Hepatic stellate cell (primary cell): ENCODE measurements at regions not wholly inside any gene's neighbourhood (a gene's known extent, or its start where the extent isn't known, plus 50 kb on each side); places are given as distances from the start of the nearest gene placed in this dataset.
"Not testable (repeated sequence)": the region's sequence is repeated elsewhere in the genome, so short reads cannot be mapped to it uniquely, and the experiment has no call there.

Experiments used
- DNase-seq: peaks from one replicate; pipeline ENCODE4 v3.0.0; 2011; ENCODE audit warnings: low spot score

DNA sequence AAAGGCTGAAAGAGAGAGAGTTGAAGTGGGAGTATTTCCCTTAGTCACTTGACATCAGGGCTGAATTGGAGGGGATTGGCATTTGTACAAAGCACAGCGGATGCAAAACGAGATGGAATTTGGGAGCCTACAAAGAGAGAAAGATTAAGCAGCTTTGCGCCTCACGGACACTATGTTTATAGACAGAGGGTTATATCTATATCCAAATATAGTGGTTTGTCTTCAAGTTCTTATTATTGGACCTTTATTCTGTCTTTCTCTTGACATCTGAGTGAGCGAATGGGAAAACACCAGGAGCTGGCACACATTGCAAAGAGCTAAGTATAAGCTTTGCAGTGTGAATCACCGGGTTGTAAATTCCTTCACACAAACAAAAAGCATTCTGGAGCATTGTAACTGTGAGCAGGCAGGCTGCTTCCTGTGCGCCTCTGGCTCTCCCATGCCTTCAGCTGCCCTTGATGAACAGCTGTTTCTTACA, 500.2 kb downstream of the STIM2 start:
- DNase-seq: no peak

- DNase-seq: no peak
Observed at GRCh38 chr4:27364509-27364908, 503.9 kb downstream of the STIM2 start.

DNA sequence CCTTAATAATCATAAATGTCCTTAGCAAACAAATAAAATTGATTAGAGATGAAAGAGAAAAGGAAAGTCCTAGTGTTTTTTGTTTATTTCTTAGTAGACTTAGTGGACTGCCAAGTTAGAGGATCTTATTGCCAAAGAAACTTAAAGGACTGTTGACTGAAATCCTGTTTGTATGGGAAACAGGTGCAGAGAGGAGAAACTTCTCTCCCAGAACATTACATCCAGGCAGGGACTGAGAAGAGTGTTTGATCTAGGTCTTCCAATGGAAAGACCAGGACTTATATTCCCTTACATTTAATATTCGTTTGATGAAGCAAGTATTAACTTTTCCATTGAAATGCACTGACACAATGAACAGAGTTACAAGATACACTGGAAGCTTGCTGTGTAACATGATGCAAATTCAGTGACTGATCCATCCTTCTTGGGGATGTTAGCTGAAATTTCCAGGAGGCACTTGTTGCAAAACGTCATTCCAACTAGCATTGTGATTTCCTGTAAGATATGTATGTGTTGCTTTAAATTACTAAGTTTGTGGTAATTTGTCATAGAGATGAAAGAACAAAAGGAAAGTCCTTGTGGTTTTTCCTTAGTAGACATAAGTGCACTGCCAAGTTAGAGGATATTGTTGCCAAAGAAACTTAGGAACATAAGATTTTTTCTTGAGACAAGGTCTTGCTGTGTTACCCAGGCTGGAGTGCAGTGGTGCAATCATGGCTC, 505.6 kb downstream of the STIM2 start:
- DNase-seq: no peak

DNA sequence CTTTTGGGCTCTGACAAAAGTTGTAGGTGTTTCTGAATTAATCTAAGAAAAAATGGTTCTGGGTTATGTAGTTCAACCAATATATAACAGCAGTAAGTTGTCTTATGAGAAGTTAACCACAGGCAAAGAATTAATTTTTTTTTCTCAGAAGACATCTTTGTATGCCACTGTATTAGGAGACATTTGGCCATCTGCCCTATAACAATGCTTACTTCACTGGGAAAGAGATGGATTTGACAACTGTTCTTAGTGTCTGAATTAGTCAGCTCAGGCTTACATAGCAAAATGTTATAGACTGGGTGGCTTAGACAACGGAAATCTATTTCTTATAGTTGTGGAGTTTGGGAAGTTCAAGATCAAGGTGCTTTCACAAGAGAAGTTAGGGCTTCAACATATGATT, 508.1 kb downstream of the STIM2 start:
- DNase-seq: no peak

DNA sequence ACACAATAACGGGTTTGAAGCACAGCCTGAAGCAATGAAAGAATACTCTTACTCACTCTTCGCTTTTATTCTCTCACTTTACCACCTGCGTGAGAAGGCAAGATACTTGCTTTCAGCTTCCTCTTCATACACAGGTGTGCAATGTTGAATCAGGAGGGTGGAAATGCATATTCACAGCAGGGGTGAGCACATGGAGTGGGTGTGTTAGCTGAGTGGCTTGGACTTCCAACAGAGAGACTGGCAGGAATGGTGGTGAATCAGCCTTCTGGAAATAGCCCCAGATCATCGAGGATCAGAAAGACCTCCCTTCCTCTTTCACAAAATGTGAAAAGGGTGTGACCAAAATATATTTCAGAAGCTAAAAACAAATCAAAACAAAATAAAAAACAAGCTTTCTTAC, 521.2 kb downstream of the STIM2 start:
- no peak for DNase-seq

DNA sequence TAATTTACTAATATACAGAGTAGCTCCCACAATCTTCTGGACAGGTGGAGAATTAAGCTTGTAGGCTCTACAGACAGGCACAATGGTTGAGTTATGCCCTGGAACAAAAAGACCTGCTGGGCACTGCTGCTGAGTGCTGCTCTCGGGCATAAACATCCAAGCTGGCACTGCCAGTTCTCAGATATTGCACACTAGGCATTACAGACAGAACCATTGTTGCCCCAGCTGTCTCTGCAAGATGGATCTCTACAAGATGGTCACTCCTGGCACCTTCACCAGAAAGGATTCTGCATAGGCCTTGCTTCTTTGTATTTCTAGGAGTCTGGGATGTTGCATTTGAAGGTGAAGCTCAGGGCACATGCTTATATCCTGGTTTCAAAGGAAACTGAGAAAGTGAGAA, 527.1 kb downstream of the STIM2 start:
- DNase-seq: no peak

- DNase-seq: no peak
Observed at GRCh38 chr4:27397886-27398285, 537.2 kb downstream of the STIM2 start.

DNA sequence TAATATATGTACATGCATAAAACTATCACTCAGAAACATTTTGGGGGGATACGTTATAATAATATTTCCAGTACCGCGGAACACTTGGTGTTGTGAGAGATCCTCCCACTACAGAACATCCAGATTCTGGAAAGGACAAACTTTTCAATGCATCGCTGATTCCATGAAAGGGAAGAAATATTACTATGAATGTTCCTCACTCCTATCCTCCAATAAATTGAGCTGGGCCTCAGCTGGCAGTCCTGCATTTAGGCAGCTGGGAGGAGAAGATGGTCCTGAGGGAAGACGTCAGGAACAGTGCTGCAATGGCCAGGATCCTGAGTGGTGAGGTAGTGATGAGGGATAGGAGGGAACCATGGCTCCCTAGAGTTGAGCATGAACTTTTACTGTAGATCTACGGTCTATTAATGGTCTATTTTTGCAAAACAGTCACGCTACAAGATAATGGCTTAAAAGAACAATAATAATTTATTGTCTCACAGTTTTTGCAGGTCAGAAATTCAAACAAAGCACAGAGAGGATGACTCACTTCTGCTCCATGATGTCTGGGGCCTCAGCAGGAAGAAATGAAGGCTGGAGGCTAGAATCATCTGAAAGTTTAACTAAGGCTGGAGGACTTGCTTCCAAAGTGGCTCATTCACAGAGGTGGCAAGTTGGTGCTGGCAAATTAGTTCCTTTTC, 538.1 kb downstream of the STIM2 start:
- DNase-seq: no peak

DNA sequence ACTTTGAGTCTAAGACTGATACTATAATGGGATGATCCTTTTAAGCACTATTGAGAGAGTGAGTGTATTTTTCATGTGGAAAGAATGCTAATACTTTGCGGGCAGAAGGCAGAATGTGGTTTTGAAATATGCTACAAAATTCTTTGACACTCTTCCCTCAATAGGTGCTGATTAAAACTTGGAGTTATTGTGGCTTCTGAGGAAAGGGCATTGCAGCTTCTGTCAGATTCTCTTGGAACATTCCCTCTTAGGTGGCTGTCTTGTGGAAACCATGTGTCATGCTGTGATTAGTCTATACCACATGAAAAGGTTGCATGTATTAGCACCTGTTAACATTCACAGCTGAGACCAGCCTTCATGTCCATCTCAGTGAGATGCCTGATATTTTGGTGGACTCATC, 547.0 kb downstream of the STIM2 start:
- DNase-seq: no peak

DNA sequence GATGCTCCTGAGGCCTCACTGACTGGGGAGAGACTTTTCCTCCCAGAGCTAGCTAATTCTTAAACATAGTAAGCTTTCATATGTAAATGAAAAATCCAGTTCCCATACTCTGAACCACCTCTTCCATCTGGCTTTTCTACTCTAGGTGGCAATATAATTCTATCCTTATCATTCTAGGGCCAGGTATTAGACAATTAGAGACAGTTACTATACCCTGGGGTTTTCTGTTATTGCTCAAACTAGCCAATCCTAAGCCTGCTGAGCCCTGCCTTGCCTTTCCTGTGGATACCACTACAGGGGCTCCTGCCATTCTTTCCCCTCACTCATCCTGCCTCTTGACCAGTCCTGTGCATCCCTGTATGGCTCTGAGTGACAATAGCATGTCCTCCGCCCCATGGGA, 552.0 kb downstream of the STIM2 start:
- no peak for DNase-seq

DNA sequence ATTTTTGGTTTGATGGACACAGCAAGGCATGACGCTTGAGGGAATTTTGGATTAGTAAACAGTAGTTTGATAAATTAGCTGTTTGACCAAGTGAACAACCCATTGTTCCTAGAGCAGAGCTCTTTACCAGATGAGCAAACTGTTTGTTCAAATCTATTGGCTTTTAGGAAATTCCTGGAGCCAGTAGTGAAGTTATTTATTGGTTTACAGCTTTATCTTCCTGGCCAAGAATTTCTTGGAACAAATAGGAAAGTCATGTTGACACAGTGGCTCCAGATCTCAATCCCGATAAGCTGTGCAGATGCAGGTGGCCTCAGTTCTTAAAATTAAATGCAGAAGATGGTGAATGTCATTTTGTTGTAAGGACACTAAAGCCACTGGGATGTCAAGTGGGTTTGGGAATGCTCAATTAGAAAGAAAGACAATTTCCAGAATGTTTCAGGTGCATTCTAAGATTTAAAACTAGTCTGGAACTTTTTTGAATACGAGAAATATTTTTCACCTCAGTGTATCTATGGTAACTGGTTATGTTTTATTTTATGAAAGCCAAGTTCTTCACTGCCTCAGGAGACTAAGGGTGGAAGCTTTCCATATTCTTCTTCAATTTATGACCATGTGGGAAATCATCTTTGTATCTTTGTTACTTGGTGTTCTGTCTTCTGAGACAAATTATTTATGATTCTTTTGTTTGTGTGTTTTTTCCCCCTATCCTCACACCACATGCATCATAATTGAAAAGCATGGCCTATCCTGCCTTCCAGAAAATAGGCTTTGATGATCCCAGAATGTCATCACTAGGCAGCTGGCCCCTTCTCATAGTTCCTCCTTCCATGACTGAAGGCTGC, 554.5 kb downstream of the STIM2 start:
- no peak for DNase-seq

GRCh38 chr4:27428661-27429060, 568.0 kb downstream of the STIM2 start:
- no peak for DNase-seq

DNA sequence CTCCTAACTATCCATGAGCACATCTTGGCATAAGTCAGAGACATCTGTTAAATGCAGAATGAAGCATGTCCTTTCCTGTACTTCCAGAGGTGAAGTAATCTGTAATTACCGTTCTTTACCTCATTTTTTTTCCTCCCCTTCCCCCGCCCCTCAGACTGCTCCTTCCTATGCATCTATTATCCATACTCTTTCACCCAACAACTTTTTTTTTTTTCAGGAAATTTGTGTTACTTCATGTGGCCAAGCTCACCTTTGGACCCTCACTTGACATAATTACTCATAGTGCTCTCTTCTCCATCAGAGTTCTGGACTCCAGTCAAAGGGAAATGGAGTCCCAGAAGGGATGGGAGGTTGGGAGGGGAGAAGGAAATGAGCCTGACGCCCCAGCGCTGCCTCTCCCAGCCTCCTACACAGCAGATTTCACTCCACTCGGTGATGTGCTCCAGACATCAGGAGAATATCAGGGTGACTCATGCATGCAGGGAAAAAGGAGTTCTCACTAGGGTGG, 568.8 kb downstream of the STIM2 start:
- no peak for DNase-seq

- DNase-seq: no peak
Observed at GRCh38 chr4:27442146-27442545, 581.5 kb downstream of the STIM2 start.

DNA sequence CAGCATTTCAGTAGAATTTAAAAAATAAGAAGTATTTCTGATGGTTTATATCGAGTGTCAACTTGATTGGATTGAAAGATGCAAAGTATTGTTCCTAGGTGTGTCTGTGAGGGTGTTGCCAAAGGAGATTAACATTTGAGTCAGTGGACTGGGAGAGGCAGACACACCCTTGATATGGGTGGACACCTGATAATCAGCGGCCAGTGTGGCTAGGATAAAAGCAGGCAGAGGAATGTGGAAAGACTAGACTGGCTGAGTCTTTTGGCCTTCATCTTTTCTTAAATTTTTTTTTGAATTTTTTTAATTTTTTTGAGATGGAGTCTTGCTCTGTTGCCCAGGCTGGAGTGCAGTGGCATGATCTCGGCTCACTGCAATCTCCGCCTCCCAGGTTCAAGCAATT, 582.0 kb downstream of the STIM2 start:
- DNase-seq: not testable (repeated sequence)

DNA sequence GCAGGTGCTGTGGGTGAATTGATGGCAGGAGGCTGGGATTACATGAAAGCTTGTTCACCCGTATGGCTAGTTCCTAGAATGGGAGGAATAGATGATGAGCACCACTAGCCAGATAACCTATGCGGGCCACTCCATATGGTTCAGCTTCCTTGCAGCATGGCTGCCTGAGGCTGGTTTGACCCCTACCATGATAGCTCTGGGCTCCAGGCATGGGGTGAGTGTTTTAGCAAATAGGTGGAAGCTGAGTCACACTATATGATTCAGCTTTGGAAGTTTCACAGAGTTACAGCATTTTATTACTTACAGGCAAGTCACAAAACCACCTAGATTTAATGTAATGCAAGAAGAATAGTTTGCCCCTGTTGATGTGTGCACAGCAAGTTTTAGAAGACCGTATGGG, 603.2 kb downstream of the STIM2 start:
- DNase-seq: no peak

DNA sequence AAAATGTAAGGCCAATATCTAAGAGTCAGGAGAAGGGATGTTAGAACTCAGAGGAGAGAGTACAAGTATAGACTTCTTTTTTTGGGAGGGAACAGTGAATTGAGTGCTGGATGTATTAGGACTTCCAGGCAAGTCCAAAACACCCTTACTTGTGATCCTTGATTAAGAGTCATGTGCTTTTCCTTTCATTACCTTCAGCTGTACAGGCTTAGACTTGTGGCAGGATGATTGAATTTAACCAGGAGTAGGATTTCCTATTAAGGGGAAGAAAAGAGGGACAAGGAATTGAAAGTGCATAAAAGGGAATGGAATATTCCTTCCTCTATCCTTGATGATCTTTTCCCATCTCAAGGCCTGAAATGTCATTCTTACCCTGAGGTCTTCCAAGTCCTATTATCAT, 606.7 kb downstream of the STIM2 start:
- no peak for DNase-seq

DNA sequence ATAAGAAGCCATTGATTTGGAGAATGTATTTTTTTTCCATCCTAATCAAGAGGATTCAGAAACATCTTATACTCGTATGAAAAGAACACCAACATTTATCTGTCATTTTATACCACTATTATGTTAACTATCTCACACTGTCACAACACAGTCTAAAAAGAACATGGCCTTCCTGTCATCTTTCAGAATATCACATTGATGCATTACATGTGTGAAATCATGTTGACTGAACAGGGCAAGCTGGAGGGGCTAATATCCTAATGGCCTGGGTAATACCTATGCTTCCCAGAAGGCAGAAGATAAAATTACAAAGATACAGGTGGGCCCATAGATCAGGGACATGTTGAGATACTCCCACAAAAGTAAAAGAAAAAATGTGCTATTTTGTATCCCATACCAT, 611.7 kb downstream of the STIM2 start:
- no peak for DNase-seq

DNA sequence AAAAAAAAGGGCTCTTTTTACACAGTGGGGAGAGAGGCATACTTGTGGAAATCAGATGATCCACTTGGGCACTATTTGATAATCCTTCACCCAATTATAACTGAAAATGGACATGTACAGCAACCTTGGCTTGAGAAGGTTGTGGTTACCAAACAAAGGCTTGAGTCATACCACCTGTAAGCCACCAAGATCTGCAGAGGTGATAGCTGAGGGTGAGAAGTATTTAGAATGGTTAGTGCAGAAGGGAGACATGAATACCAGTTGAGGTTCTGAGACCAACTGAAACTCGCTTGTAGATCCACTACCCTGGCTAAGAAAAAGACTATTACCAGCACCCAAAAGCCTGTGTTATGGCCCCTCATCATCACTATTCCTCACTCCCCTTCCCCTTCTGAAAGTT, 614.0 kb downstream of the STIM2 start:
- DNase-seq: no peak

DNA sequence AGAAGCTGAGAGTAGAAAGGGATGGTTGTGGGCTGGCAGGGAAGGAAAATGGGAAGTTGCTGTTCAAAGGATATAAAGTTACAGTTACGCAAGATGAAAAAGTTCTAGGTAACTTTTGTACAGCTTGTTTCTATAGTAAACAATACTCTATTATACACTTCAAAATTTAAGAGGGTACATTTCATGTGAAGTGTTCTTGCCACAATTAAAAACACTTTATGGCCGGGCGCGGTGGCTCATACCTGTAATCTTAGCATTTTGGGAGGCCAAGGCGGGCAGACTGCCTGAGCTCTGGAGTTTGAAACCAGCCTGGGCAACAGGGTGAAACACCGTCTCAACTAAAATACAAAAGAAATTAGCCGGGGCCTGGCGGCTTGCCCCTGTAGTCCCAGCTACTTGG, 623.6 kb downstream of the STIM2 start:
- no peak for DNase-seq

- DNase-seq: no peak
Observed at GRCh38 chr4:27490315-27490714, 629.7 kb downstream of the STIM2 start.

DNA sequence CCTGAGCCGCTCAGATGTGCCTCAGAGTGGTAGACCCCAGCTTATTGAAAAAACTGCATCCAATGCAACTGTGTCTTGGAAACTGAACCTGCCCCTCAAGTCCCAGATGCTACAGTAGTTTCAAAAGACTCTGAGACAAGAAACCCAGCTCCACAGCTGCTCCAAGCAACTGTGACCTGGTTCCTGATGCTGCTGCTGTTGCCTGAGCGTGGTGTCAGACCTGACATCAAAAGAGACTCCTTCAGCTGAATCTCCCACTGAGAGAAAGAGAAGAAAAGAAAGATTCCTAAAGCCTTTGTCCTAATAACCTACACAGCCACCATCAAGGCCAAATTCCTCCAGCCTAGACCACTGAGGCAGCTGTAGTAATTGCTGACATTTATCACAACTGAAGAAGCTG, 630.1 kb downstream of the STIM2 start:
- DNase-seq: no peak

- no peak for DNase-seq
Observed at GRCh38 chr4:27506401-27506800, 645.8 kb downstream of the STIM2 start.
